GM12878 (cell line): ENCODE measurements at regions not wholly inside any gene's neighbourhood (a gene's known extent, or its start where the extent isn't known, plus 50 kb on each side); places are given as distances from the start of the nearest gene placed in this dataset.

ENCODE experiments used
- ATAC-seq: fragments of 200-7000 bp; cut with Tn5 transposase; 3 replicates; pipeline ENCODE4 v1.9.1; 2020; ENCODE audit warnings: mild to moderate bottlenecking, moderate library complexity
- BruUV-seq: library from RNA; stranded (reverse); fragments of 400-500 nt; replicated peaks from 2 replicates; lab custom pipeline; 2021; lab: Mats Ljungman, UMichigan
- CTCF ChIA-PET: fragments of 300-600 bp; sonication (Branson Sonifier 250); formaldehyde crosslinking; extraction: SDS; loops from one replicate; lab custom pipeline; 2021; ENCODE audit warnings: inconsistent platforms; lab: Yijun Ruan, JAX
- POLR2A ChIA-PET: fragments of 350-600 bp; formaldehyde crosslinking; extraction: SDS; loops from one replicate; lab custom pipeline; 2021; ENCODE audit warnings: inconsistent platforms; lab: Charles Lee
- RAD21 ChIA-PET: fragments of 300-600 bp; sonication (Branson Sonifier 250); formaldehyde crosslinking; loops from one replicate; lab custom pipeline; 2023; ENCODE audit warnings: antibody characterized with exemption; ENCODE audit not compliant: unreplicated experiment; lab: Charles Lee
- SMC1A ChIA-PET: fragments of 300-600 bp; sonication (Branson Sonifier 250); formaldehyde crosslinking; loops from one replicate; lab custom pipeline; 2023; ENCODE audit not compliant: unreplicated experiment, uncharacterized antibody; lab: Charles Lee
- DNase-seq: peaks from one replicate; pipeline ENCODE4 v3.0.0-alpha.2; 2011; ENCODE audit warnings: low read depth, low spot score
- FAIRE-seq: peaks from 3 replicates; lab custom pipeline; 2011; peaks lifted over from hg19 to GRCh38; lab: Jason Lieb, UNC
- H2AFZ ChIP-seq: 2 replicates; pipeline ENCODE4 v1.6.0; 2011; ENCODE audit warnings: low read depth, low read length, control low read depth; ENCODE audit not compliant: control insufficient read depth
- H3K27ac ChIP-seq: 2 replicates; pipeline ENCODE4 v1.5.1; 2011; ENCODE audit warnings: control low read depth; ENCODE audit not compliant: control insufficient read depth, insufficient read depth
- H3K27me3 ChIP-seq, 2 experiments: replicated peaks in 1 of 2; 2 replicates each; pipeline versions ENCODE4 v1.6.0 to v1.6.1; 2011; ENCODE audit warnings: low read length in 1 of 2; ENCODE audit not compliant: control insufficient read depth in 2 of 2, insufficient read depth in 2 of 2
- H3K36me3 ChIP-seq, 2 experiments: 2 replicates each; pipeline ENCODE4 v1.5.1; 2011; ENCODE audit warnings: low read length in 1 of 2; ENCODE audit not compliant: control insufficient read depth in 2 of 2, insufficient read depth in 2 of 2
- H3K4me1 ChIP-seq: 2 replicates; pipeline ENCODE4 v1.6.1; 2011; ENCODE audit warnings: mild to moderate bottlenecking, low read length, moderate library complexity, mixed read lengths; ENCODE audit not compliant: control insufficient read depth, insufficient read depth
- H3K4me2 ChIP-seq: 2 replicates; pipeline ENCODE4 v1.6.0; 2011; ENCODE audit warnings: control low read depth; ENCODE audit not compliant: control insufficient read depth, insufficient read depth
- H3K4me3 ChIP-seq: fragments of 200-600 bp; sonication (generic); 2 replicates; pipeline ENCODE4 v1.5.1; 2016
- H3K79me2 ChIP-seq: 2 replicates; pipeline ENCODE4 v1.6.0; 2011; ENCODE audit warnings: low read length; ENCODE audit not compliant: control insufficient read depth, insufficient read depth
- H3K9ac ChIP-seq: 2 replicates; pipeline ENCODE4 v1.8.0; 2011; ENCODE audit warnings: low read length, control low read depth, mixed read lengths; ENCODE audit not compliant: control insufficient read depth, insufficient read depth
- H3K9me3 ChIP-seq: replicated peaks from 3 replicates; pipeline ENCODE4 v1.5.1; 2011; ENCODE audit warnings: mild to moderate bottlenecking, low read length; ENCODE audit not compliant: control insufficient read depth, insufficient read depth
- H4K20me1 ChIP-seq: 2 replicates; pipeline ENCODE4 v1.6.0; 2011; ENCODE audit not compliant: control insufficient read depth, insufficient read depth
- EED ChIP-seq: sonication (generic); IDR thresholded peaks from 2 replicates; pipeline ENCODE4 v1.6.1; 2016; ENCODE audit warnings: antibody characterized with exemption, low read depth
- FOS ChIP-seq: IDR thresholded peaks from 3 replicates; pipeline ENCODE4 v1.6.1; 2011; ENCODE audit warnings: borderline replicate concordance; ENCODE audit not compliant: insufficient read length; ENCODE audit errors: extremely low read depth
- GATAD2B ChIP-seq: fragments of 450-650 bp; conservative IDR thresholded peaks from 2 replicates; pipeline ENCODE4 v1.6.1; 2017; ENCODE audit warnings: low read depth, mild to moderate bottlenecking, moderate library complexity
- IRF4 ChIP-seq: IDR thresholded peaks from 2 replicates; pipeline ENCODE4 v1.6.1; 2011; ENCODE audit warnings: low read depth, low read length
- KAT2A ChIP-seq: conservative IDR thresholded peaks from 2 replicates; pipeline ENCODE4 v1.6.1; 2011; ENCODE audit warnings: low read depth, low read length; ENCODE audit not compliant: control insufficient read depth
- KDM1A ChIP-seq: fragments of 200-600 bp; sonication (generic); IDR thresholded peaks from 2 replicates; pipeline ENCODE4 v1.6.1; 2016; ENCODE audit warnings: borderline replicate concordance
- LARP7 ChIP-seq: fragments of 450-650 bp; IDR thresholded peaks from 2 replicates; pipeline ENCODE4 v1.6.1; 2017; ENCODE audit warnings: mild to moderate bottlenecking
- NRF1 ChIP-seq: conservative IDR thresholded peaks from 2 replicates; pipeline ENCODE4 v1.6.1; 2011; ENCODE audit warnings: mild to moderate bottlenecking, low read depth, low read length, improper control_type of control experiment
- SIN3A ChIP-seq: IDR thresholded peaks from 2 replicates; pipeline ENCODE4 v1.6.1; 2012; ENCODE audit warnings: low read depth, low read length, improper control_type of control experiment
- SRF ChIP-seq, 2 experiments: IDR thresholded peaks; 2 replicates each; pipeline ENCODE4 v1.6.1; 2011; ENCODE audit warnings: low read depth in 2 of 2, low read length in 2 of 2, mild to moderate bottlenecking in 1 of 2, moderate library complexity in 1 of 2
- WGBS: methylation state at CpG from one replicate; pipeline ENCODE4 v1.1.6; 2016; ENCODE audit warnings: low lambda C conversion rate; ENCODE audit not compliant: insufficient replicate concordance, insufficient coverage; ENCODE audit errors: missing lambda C conversion rate; 5-methylcytosine and 5-hydroxymethylcytosine counted together
- in situ Hi-C: fragments of 300-500 bp; cut with MboI; formaldehyde crosslinking; loops from 9 replicates; pipeline ENCODE4 v1.14.3; 2018; ENCODE audit warnings: mixed read lengths
- intact Hi-C: fragments of 100-400 bp; cut with micrococcal nuclease; formaldehyde crosslinking; loops from one replicate; pipeline ENCODE4 v1.14.2; 2022; ENCODE audit not compliant: unreplicated experiment
- TF ChIP-seq, protein P1 (sequence below), 3 experiments: IDR thresholded peaks in 2 of 3; conservative IDR thresholded peaks in 1 of 3; 2 replicates each; pipeline ENCODE4 v1.5.1; 2011; ENCODE audit warnings: low read depth in 3 of 3, low read length in 3 of 3, mild to moderate bottlenecking in 3 of 3, control low read depth in 2 of 3, moderate library complexity in 2 of 3, inconsistent platforms in 1 of 3, mixed read lengths in 1 of 3; ENCODE audit not compliant: control insufficient read depth in 2 of 3, insufficient read depth in 1 of 3; ENCODE audit errors: extremely low read depth in 1 of 3
- TF ChIP-seq, protein P2 (sequence below): IDR thresholded peaks from 2 replicates; pipeline ENCODE4 v1.6.1; 2011; ENCODE audit warnings: mild to moderate bottlenecking, low read depth, low read length, moderate library complexity; ENCODE audit not compliant: insufficient replicate concordance

DNA sequence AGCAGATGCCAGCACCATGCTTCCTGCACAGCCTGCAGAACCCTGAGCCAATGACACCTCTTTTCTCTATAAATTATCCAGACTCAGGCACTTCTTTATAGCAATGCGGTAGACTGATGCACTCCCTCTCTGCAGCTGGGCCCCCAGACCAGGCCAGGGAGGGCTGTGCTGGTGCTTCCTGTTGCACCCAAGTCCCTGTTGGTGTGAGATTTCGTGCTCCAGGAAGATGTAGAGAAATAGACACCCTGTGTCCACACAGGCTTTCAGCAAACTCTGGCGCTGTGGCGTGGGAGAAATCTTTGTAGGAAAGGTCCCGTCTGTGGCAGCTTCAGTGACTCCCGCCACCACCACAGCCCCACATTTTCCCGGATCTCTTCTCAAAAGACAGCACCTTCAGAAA is 572.2 kb downstream of the GALR1 start:
- Histone ChIP-seq H3K9ac (no peak overlapping the region), H3K36me3 (no peaks in the 10 kb centered on the region), H3K4me1 (no peaks in the 10 kb centered on the region), H3K4me3 (no peak overlapping the region), H3K27me3 (no peaks in the 10 kb centered on the region), H4K20me1 (no peaks in the 10 kb centered on the region), H3K27ac (no peak overlapping the region), H3K9me3 (no peaks in the 10 kb centered on the region; the same call in 2 of the 3 replicates), H3K79me2 (no peaks in the 10 kb centered on the region), H2AFZ (no peak overlapping the region), H3K4me2 (no peak overlapping the region)
- intact Hi-C loops (no loop called here), in situ Hi-C loops (no loop called here)
- ChIA-PET RAD21 (no interaction called here), CTCF (no interaction called here), SMC1A (no interaction called here), POLR2A (no interaction called here)
- ATAC-seq (no peak), DNase-seq (no peak), FAIRE-seq (no peak)
- BruUV-seq, result no TSS peak
- 52% methylated on average over 7 of the region's 7 CpGs for WGBS
- TF ChIP-seq NRF1 (no peak), IRF4 (no peak), SRF (IDR thresholded peaks at IDR 0.05; ENCODE audit: low read depth in 2 of 2, low read length in 2 of 2) (no peak), KAT2A (no peak), EED (no peak)
- TF ChIP-seq, protein P1, sequence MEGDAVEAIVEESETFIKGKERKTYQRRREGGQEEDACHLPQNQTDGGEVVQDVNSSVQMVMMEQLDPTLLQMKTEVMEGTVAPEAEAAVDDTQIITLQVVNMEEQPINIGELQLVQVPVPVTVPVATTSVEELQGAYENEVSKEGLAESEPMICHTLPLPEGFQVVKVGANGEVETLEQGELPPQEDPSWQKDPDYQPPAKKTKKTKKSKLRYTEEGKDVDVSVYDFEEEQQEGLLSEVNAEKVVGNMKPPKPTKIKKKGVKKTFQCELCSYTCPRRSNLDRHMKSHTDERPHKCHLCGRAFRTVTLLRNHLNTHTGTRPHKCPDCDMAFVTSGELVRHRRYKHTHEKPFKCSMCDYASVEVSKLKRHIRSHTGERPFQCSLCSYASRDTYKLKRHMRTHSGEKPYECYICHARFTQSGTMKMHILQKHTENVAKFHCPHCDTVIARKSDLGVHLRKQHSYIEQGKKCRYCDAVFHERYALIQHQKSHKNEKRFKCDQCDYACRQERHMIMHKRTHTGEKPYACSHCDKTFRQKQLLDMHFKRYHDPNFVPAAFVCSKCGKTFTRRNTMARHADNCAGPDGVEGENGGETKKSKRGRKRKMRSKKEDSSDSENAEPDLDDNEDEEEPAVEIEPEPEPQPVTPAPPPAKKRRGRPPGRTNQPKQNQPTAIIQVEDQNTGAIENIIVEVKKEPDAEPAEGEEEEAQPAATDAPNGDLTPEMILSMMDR (IDR thresholded peaks at IDR 0.05 in 2 of 3, conservative IDR thresholded peaks at IDR 0.05 in 1 of 3; ENCODE audit: control insufficient read depth in 2 of 3, extremely low read depth in 1 of 3, insufficient read depth in 1 of 3, low read depth in 3 of 3, low read length in 3 of 3), result no peak

DNA sequence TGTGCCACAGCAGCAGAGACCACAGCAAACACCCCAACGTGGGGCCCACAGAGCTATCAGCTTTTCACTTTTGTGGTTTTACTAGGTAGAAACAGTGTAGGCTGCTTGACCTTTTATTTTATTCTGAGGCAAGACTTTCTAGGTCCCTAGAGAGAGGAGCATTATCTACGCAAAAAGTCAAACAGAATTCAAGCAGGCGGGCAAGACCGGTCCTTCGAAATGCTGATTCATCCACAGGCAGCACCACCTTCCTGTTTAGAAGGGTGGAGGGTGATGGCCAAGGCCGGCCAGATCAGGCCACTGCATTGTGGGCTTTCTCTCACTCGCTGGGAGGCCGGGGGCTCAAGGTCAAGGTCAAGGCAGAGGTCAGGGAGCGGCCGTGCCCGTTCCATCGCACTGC is 573.0 kb downstream of the GALR1 start:
- Histone ChIP-seq H3K27me3 (no peaks in the 10 kb centered on the region), H3K9me3 (no peaks in the 10 kb centered on the region; the same call in 2 of the 3 replicates), H3K4me1 (no peaks in the 10 kb centered on the region), H2AFZ (no peak overlapping the region), H3K36me3 (no peaks in the 10 kb centered on the region), H3K4me2 (no peak overlapping the region), H3K79me2 (no peaks in the 10 kb centered on the region), H3K9ac (no peak overlapping the region), H3K27ac (no peak overlapping the region), H3K4me3 (no peak overlapping the region), H4K20me1 (no peaks in the 10 kb centered on the region)
- RAD21 ChIA-PET, result no interaction called here
- BruUV-seq, result no TSS peak
- FAIRE-seq, result no peak
- in situ Hi-C loops (no loop called here), intact Hi-C loops (no loop called here)
- CTCF ChIA-PET, result no interaction called here
- TF ChIP-seq, protein P2, sequence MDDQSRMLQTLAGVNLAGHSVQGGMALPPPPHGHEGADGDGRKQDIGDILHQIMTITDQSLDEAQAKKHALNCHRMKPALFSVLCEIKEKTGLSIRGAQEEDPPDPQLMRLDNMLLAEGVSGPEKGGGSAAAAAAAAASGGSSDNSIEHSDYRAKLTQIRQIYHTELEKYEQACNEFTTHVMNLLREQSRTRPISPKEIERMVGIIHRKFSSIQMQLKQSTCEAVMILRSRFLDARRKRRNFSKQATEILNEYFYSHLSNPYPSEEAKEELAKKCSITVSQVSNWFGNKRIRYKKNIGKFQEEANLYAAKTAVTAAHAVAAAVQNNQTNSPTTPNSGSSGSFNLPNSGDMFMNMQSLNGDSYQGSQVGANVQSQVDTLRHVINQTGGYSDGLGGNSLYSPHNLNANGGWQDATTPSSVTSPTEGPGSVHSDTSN, result no peak
- TF ChIP-seq FOS (no peak), GATAD2B (no peak), SIN3A (no peak), LARP7 (no peak), KDM1A (no peak)
- SMC1A ChIA-PET, result no interaction called here
- POLR2A ChIA-PET, result no interaction called here
- ATAC-seq, result no peak
- no peak for DNase-seq
- 23% methylated on average over 12 of the region's 12 CpGs for WGBS
